ENCODE measurements at regions not wholly inside any gene's neighbourhood (a gene's known extent, or its start where the extent isn't known, plus 50 kb on each side); places are given as distances from the start of the nearest gene placed in this dataset.

DNA sequence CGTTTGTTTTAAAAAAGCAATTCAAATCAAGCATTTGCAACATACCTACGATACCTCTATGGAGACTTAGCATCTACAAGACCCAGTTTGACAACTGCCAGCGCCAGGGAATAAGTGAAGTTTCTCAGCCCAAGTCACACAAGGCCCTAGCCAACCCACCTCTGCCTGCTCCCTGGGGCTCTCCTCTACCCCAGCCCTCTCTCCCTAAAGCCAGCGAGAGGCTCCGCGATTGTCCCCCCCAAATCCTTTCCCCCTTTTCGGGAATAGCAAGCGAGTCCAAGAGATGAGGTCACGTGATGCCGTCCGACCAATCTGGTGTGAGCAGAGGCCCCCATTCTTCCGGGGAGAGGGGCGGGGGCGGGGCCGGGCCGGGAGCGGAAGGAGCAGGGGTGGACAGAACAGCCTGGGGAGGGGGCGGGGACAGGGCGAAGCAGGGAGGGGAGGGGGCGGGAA, 102.2 kb upstream of the RAB6C start:
- intact Hi-C loops (cut with DNase I, micrococcal nuclease): loop anchor here in 1 of 2 experiments (5.0 to 10.0 kb wide), 5 partner anchors 305 to 1785 kb away; partner anchors contain the start of genes IMP4, MZT2B, PLEKHB2 and SMPD4
- Histone ChIP-seq H3K9me3 (ENCODE audit: control insufficient read depth in 1 of 2, insufficient read depth in 1 of 2, low read length in 2 of 2) (no peaks in the 10 kb centered on the region), H3K4me3 (ENCODE audit: low read length) (peak overlapping the region; percentile 81), H3K27me3 (ENCODE audit: control insufficient read depth in 1 of 2, insufficient read depth in 2 of 2, low read length in 2 of 2) (no peaks in the 10 kb centered on the region), H3K27ac (ENCODE audit: low read depth in 1 of 2, low read length in 2 of 2) (peak overlapping the region in 1 of 2 donors; percentile 50), H3K36me3 (ENCODE audit: insufficient read depth, low read length) (no peaks in the 10 kb centered on the region), H3K4me1 (ENCODE audit: insufficient read depth, low read length) (peaks cover 15% of the 10 kb centered on the region)
- DNase-seq (peak; percentile 72 to 93 (median 82)), ATAC-seq (ENCODE audit: poor library complexity) (peak; percentile 90)
- POLR2A ChIA-PET: interaction anchor here (0.8 to 3.0 kb wide), 2 partner anchors 304 to 465 kb away, joined by 3 to 15 read pairs; partner anchors contain the start of genes IMP4 and SMPD4
- TF ChIP-seq, protein P1, sequence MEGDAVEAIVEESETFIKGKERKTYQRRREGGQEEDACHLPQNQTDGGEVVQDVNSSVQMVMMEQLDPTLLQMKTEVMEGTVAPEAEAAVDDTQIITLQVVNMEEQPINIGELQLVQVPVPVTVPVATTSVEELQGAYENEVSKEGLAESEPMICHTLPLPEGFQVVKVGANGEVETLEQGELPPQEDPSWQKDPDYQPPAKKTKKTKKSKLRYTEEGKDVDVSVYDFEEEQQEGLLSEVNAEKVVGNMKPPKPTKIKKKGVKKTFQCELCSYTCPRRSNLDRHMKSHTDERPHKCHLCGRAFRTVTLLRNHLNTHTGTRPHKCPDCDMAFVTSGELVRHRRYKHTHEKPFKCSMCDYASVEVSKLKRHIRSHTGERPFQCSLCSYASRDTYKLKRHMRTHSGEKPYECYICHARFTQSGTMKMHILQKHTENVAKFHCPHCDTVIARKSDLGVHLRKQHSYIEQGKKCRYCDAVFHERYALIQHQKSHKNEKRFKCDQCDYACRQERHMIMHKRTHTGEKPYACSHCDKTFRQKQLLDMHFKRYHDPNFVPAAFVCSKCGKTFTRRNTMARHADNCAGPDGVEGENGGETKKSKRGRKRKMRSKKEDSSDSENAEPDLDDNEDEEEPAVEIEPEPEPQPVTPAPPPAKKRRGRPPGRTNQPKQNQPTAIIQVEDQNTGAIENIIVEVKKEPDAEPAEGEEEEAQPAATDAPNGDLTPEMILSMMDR (IDR thresholded peaks at IDR 0.05): no peak
- Mint-ChIP-seq H3K4me3 (peak overlapping the region; percentile 99), H3K9me3 (no peaks in the 10 kb centered on the region), H3K36me3 (ENCODE audit: low read depth) (no peaks in the 10 kb centered on the region), H3K27me3 (no peaks in the 10 kb centered on the region), H3K4me1 (ENCODE audit: low read depth) (peaks cover 11% of the 10 kb centered on the region), H3K27ac (peak overlapping the region; percentile 92)
- CTCF ChIA-PET: no interaction called here

DNA sequence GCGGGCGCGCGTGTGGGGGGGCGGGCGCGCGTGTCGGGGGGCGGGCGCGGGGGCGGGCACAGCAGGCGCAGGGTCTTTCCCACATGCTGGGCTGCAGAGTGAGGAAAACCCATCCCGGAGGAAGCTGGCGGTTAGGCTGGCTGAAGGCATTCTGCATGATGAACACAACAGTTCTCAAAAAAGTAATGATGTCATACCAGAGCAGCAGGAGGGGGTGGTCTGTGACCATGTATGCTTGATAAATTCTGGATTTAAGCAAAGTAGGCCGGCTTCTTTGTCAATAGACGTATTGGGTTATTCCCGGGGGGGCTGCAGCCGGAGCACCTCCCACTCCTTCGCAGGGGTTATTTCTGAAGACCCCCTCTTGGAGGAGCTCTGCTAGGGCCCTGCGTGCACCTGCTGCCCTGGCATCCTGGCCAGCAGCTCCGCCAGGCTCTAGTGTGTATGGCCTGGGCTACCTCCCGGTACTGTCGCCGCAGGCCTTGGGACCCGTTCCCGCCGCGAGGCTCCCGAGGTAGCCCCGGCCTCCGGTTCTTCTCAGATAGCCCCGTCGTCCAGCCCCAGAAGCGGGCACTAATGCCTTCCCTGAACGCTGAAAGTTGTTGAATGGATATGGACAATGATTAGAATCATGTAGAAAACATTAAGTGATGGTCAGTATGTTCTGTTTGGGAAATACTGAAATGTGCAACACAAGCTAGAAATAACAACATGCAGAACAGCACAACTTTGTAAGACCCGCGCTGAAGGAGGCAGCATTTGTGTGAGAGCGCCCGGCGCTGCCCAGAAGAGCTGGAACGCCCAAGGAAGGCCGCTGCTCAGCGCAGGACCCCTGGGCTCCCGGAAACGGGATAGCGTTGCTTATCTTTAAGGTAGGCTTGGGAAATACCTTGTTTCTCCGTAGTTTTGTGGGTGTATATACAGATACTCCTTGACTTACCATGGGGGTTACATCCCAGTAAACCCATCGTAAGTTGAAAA, 101.4 kb upstream of the RAB6C start:
- Histone ChIP-seq H3K36me3 (ENCODE audit: insufficient read depth, low read length) (no peaks in the 10 kb centered on the region), H3K4me1 (ENCODE audit: insufficient read depth, low read length) (peaks cover 15% of the 10 kb centered on the region), H3K27me3 (ENCODE audit: control insufficient read depth in 1 of 2, insufficient read depth in 2 of 2, low read length in 2 of 2) (no peaks in the 10 kb centered on the region), H3K27ac (ENCODE audit: low read depth in 1 of 2, low read length in 2 of 2) (peak overlapping the region in 1 of 2 donors; percentile 32), H3K4me3 (ENCODE audit: low read length) (peak overlapping the region; percentile 57), H3K9me3 (ENCODE audit: control insufficient read depth in 1 of 2, insufficient read depth in 1 of 2, low read length in 2 of 2) (no peaks in the 10 kb centered on the region)
- no peaks in the 10 kb centered on the region for H3K9me3 Mint-ChIP-seq
- H3K36me3 Mint-ChIP-seq (ENCODE audit: low read depth): no peaks in the 10 kb centered on the region
- POLR2A ChIA-PET: interaction anchor here (3.0 kb wide), 1 partner anchor 464 kb away, joined by 15 read pairs; the partner anchor contains the start of gene IMP4
- intact Hi-C loops (cut with DNase I, micrococcal nuclease): loop anchor here in 1 of 2 experiments (5.0 to 10.0 kb wide), 5 partner anchors 304 to 1786 kb away; partner anchors contain the start of genes IMP4, MZT2B, PLEKHB2 and SMPD4
- CTCF ChIA-PET: no interaction called here
- no peak for DNase-seq
- TF ChIP-seq, protein P1 (IDR thresholded peaks at IDR 0.05): no peak
- H3K4me1 Mint-ChIP-seq (ENCODE audit: low read depth): peaks cover 11% of the 10 kb centered on the region
- peak overlapping the region; percentile 92 for H3K27ac Mint-ChIP-seq
- peak overlapping the region; percentile 81 for H3K4me3 Mint-ChIP-seq
- peak; percentile 51 for ATAC-seq (ENCODE audit: poor library complexity)
- H3K27me3 Mint-ChIP-seq: no peaks in the 10 kb centered on the region

DNA sequence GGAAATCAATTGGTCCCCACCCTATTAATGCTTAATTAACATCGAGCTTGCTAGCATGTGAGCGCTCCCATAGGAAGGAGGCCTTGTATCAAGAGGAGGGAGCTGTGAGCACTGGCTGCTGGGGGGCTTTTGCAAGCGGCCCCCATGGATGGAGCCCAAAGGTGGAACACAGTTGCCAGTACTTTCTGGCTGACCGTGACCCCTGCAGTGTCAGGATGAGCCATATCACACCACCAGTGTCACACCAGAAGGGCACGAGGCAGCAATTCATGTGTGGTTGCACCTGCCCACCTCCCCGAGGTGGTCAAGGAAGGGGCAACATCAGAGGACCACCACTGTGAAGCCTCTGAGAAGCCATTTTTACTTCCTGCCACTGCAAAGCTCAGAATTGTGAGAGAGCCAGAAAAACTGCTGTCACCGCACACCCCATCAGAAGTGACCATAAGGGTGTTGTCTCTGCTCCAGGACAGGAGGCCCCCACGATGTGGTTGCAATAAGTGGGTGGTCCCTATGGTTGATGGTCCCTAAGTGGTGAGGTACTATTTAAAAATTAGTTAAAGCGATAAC, 99.8 kb upstream of the RAB6C start:
- ATAC-seq (ENCODE audit: poor library complexity) (no peak), DNase-seq (no peak)
- peaks cover 15% of the 10 kb centered on the region for H3K4me1 ChIP-seq (ENCODE audit: insufficient read depth, low read length)
- no peak overlapping the region for H3K4me3 Mint-ChIP-seq
- H3K9me3 Mint-ChIP-seq: no peaks in the 10 kb centered on the region
- TF ChIP-seq, protein P1 (IDR thresholded peaks at IDR 0.05): no peak
- POLR2A ChIA-PET: no interaction called here
- H3K4me3 ChIP-seq (ENCODE audit: low read length): no peak overlapping the region
- H3K27me3 Mint-ChIP-seq: no peaks in the 10 kb centered on the region
- H3K36me3 ChIP-seq (ENCODE audit: insufficient read depth, low read length): no peaks in the 10 kb centered on the region
- no peak overlapping the region for H3K27ac ChIP-seq (ENCODE audit: low read depth in 1 of 2, low read length in 2 of 2)
- CTCF ChIA-PET: no interaction called here
- intact Hi-C loops (cut with DNase I, micrococcal nuclease): loop anchor here in 1 of 2 experiments (5.0 to 10.0 kb wide), 6 partner anchors 303 to 1787 kb away; partner anchors contain the start of genes IMP4, MZT2B, PLEKHB2 and SMPD4
- no peaks in the 10 kb centered on the region for H3K36me3 Mint-ChIP-seq (ENCODE audit: low read depth)
- H3K9me3 ChIP-seq (ENCODE audit: control insufficient read depth in 1 of 2, insufficient read depth in 1 of 2, low read length in 2 of 2): no peaks in the 10 kb centered on the region
- H3K27ac Mint-ChIP-seq: no peak overlapping the region
- peaks cover 0 to 3% of the 10 kb centered on the region in 2 experiments for H3K27me3 ChIP-seq (ENCODE audit: control insufficient read depth in 1 of 2, insufficient read depth in 2 of 2, low read length in 2 of 2)
- peaks cover 11% of the 10 kb centered on the region for H3K4me1 Mint-ChIP-seq (ENCODE audit: low read depth)

All from CD4-positive, alpha-beta T cell (primary cell).